ENCODE measurements at regions not wholly inside any gene's neighbourhood (a gene's known extent, or its start where the extent isn't known, plus 50 kb on each side); places are given as distances from the start of the nearest gene placed in this dataset.
"Not testable (repeated sequence)": the region's sequence is repeated elsewhere in the genome, so short reads cannot be mapped to it uniquely, and the experiment has no call there.

DNA sequence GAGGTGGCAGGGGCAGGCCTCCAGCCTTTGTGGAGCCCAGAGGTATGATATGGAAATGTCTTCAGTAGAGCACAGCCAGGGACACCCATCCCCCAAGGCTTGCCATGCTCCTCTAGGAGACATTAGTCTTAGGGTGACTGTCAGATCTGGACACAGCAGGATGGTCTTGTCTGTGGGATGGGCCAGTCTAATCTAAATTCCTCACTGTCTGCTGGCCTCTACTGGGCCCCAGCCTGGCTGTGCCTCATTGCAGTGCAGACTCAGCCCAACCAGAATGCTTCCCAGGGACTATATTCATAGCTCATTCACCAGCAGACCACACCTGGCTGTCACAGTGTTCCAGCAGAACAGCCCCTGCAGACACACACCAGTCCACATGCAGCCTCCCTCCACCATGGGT lies 129.5 kb upstream of the MRPS30 start:
- Histone ChIP-seq H3K27ac (replicated peaks in 1 of 4) (no peak overlapping the region), H3K27me3 (no peaks in the 10 kb centered on the region), H3K36me3 (no peaks in the 10 kb centered on the region), H3K9me3 (peaks cover 0 to 8% (median 0%) of the 10 kb centered on the region in 4 donors), H3K4me3 (no peak overlapping the region), H3K4me1 (no peaks in the 10 kb centered on the region)
- TF ChIP-seq EP300 (IDR thresholded peaks at IDR 0.05) (no peak), CTCF (IDR thresholded peaks at IDR 0.05) (no peak), POLR2A (IDR thresholded peaks at IDR 0.05; ENCODE audit: low read depth) (no peak), POLR2AphosphoS5 (IDR thresholded peaks at IDR 0.05) (no peak)
- no peak for DNase-seq (ENCODE audit: extremely low spot score)
- intact Hi-C loops (cut with DNase I), result no loop called here

GRCh38 chr5:44675296-44675695 lies 133.5 kb upstream of the MRPS30 start:
- H3K4me1 ChIP-seq, result no peaks in the 10 kb centered on the region
- intact Hi-C loops (cut with DNase I), result no loop called here
- TF ChIP-seq POLR2AphosphoS5 (IDR thresholded peaks at IDR 0.05) (no peak), POLR2A (IDR thresholded peaks at IDR 0.05; ENCODE audit: low read depth) (no peak), EP300 (IDR thresholded peaks at IDR 0.05) (no peak), CTCF (IDR thresholded peaks at IDR 0.05) (no peak)
- H3K36me3 ChIP-seq, result no peaks in the 10 kb centered on the region
- DNase-seq (ENCODE audit: extremely low spot score), result no peak
- H3K4me3 ChIP-seq, result no peak overlapping the region
- WGBS, result 82% methylated on average over 5 of the region's 5 CpGs
- no peak overlapping the region for H3K27ac ChIP-seq (replicated peaks in 1 of 4)
- H3K9me3 ChIP-seq, result peaks cover 0 to 8% (median 0%) of the 10 kb centered on the region in 4 donors
- no peaks in the 10 kb centered on the region for H3K27me3 ChIP-seq

GRCh38 chr5:44674461-44674860 lies 134.3 kb upstream of the MRPS30 start:
- TF ChIP-seq POLR2A (IDR thresholded peaks at IDR 0.05; ENCODE audit: low read depth) (no peak), CTCF (IDR thresholded peaks at IDR 0.05) (no peak), POLR2AphosphoS5 (IDR thresholded peaks at IDR 0.05) (no peak), EP300 (IDR thresholded peaks at IDR 0.05) (no peak)
- Histone ChIP-seq H3K4me1 (no peaks in the 10 kb centered on the region), H3K4me3 (no peak overlapping the region), H3K9me3 (peaks cover 0 to 6% (median 0%) of the 10 kb centered on the region in 4 donors), H3K36me3 (no peaks in the 10 kb centered on the region), H3K27ac (replicated peaks in 1 of 4) (no peak overlapping the region), H3K27me3 (no peaks in the 10 kb centered on the region)
- DNase-seq (ENCODE audit: extremely low spot score), result no peak
- WGBS, result 70% methylated on average over 1 of the region's 1 CpG
- intact Hi-C loops (cut with DNase I), result no loop called here

DNA sequence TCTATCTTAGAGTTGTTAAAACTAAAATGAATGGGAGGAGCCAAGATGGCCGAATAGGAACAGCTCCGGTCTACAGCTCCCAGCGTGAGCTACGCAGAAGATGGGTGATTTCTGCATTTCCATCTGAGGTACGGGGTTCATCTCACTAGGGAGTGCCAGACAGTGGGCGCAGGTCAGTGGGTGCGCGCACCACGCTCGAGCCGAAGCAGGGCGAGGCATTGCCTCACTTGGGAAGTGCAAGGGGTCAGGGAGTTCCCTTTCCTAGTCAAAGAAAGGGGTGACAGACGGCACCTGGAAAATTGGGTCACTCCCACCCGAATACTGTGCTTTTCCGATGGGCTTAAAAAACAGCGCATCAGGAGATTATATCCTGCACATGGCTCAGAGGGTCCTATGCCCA lies 140.3 kb upstream of the MRPS30 start:
- WGBS, result 90% methylated on average over 16 of the region's 16 CpGs
- H3K27ac ChIP-seq (replicated peaks in 1 of 4); DNase-seq (ENCODE audit: extremely low spot score): not testable (repeated sequence)

GRCh38 chr5:44665101-44665701 lies 143.5 kb upstream of the MRPS30 start:
- WGBS, result 77% methylated on average over 9 of the region's 9 CpGs
- H3K27ac ChIP-seq (replicated peaks in 1 of 4), result no peak overlapping the region
- H3K4me1 ChIP-seq, result no peaks in the 10 kb centered on the region
- no peaks in the 10 kb centered on the region for H3K9me3 ChIP-seq
- H3K4me3 ChIP-seq, result no peak overlapping the region
- H3K27me3 ChIP-seq, result no peaks in the 10 kb centered on the region
- no peak for DNase-seq (ENCODE audit: extremely low spot score)
- H3K36me3 ChIP-seq, result no peaks in the 10 kb centered on the region
- intact Hi-C loops (cut with DNase I), result no loop called here
- no peak for TF ChIP-seq POLR2AphosphoS5 (IDR thresholded peaks at IDR 0.05)
- TF ChIP-seq CTCF (IDR thresholded peaks at IDR 0.05), result no peak
- no peak for TF ChIP-seq EP300 (IDR thresholded peaks at IDR 0.05)
- no peak for TF ChIP-seq POLR2A (IDR thresholded peaks at IDR 0.05; ENCODE audit: low read depth)

More for the DNA sequence above, 140.3 kb upstream of the MRPS30 start:
- H3K9me3 ChIP-seq; H3K4me1 ChIP-seq; H3K36me3 ChIP-seq; H3K27me3 ChIP-seq; H3K4me3 ChIP-seq; intact Hi-C loops (cut with DNase I): not testable (repeated sequence)

All from esophagus muscularis mucosa (tissue), 4 donors.